Esophagus muscularis mucosa (tissue), 3 donors: ENCODE measurements at regions not wholly inside any gene's neighbourhood (a gene's known extent, or its start where the extent isn't known, plus 50 kb on each side); places are given as distances from the start of the nearest gene placed in this dataset.

Source experiments
- POLR2A ChIP-seq: fragments of 450-650 bp; IDR thresholded peaks from one replicate; pipeline ENCODE4 v1.6.1; 2017; ENCODE audit warnings: antibody characterized with exemption, moderate library complexity, mild to moderate bottlenecking, low read depth
- TF ChIP-seq, protein P1 (sequence below), 3 experiments: fragments of 200-600 bp in 2 of 3; fragments of 450-650 bp in 1 of 3; sonication (generic) in 2 of 3; IDR thresholded peaks; one replicate each; pipeline ENCODE4 v1.5.1; 2017 to 2019; ENCODE audit warnings: antibody characterized with exemption in 3 of 3, mild to moderate bottlenecking in 2 of 3, moderate library complexity in 1 of 3

DNA sequence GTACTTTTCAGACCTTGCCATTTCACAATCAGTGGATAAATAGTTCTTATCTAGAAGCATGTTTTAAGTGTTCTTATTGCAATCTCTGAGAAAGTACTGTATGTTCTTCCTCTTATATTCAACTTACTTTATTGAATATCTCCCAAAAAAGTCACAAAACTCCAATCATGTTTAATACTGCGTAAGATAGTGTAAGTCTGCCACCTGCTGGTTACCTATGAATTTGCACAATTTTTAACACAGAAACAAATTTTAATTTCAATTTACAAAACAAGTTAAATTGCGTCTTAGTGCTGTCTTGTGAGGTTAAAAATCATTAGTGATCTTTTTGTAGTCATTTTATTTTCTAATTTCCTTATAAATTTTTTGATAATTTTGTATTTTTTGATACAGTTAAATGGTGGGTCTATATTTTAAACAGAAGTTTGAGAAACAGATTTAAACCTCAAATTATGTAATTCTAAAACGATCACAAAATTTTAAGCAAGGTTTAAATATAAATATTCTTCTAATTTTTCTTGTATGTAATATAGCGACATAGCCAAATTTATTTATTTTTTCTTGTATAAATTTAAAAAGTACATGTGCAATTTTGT is 115.8 kb downstream of the EMB start:
- TF ChIP-seq, protein P1, sequence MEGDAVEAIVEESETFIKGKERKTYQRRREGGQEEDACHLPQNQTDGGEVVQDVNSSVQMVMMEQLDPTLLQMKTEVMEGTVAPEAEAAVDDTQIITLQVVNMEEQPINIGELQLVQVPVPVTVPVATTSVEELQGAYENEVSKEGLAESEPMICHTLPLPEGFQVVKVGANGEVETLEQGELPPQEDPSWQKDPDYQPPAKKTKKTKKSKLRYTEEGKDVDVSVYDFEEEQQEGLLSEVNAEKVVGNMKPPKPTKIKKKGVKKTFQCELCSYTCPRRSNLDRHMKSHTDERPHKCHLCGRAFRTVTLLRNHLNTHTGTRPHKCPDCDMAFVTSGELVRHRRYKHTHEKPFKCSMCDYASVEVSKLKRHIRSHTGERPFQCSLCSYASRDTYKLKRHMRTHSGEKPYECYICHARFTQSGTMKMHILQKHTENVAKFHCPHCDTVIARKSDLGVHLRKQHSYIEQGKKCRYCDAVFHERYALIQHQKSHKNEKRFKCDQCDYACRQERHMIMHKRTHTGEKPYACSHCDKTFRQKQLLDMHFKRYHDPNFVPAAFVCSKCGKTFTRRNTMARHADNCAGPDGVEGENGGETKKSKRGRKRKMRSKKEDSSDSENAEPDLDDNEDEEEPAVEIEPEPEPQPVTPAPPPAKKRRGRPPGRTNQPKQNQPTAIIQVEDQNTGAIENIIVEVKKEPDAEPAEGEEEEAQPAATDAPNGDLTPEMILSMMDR (IDR thresholded peaks at IDR 0.05), result peak; percentile 41 to 62 (median 59)
- TF ChIP-seq POLR2A, result no peak
